ENCODE measurements at regions not wholly inside any gene's neighbourhood (a gene's known extent, or its start where the extent isn't known, plus 50 kb on each side); places are given as distances from the start of the nearest gene placed in this dataset.
A peak's percentile ranks its signal among the peaks of the same experiment; 100 is the strongest.

GRCh38 chr2:122507261-122507660, 751.8 kb downstream of the TSN start:
- H3K9me3 Mint-ChIP-seq (ENCODE audit: unreplicated experiment): no peaks in the 10 kb centered on the region
- H3K4me1 Mint-ChIP-seq (ENCODE audit: insufficient read depth, unreplicated experiment): peaks cover 5% of the 10 kb centered on the region
- TF ChIP-seq CTCF (IDR thresholded peaks at IDR 0.05; ENCODE audit: unreplicated experiment): no peak
- ChIA-PET CTCF (no interaction called here), POLR2A (no interaction called here)
- no peaks in the 10 kb centered on the region for H3K36me3 Mint-ChIP-seq (ENCODE audit: insufficient read depth, unreplicated experiment)
- intact Hi-C loops (cut with micrococcal nuclease): no loop called here
- H3K27me3 Mint-ChIP-seq (ENCODE audit: insufficient read depth, unreplicated experiment): no peaks in the 10 kb centered on the region
- no peak for DNase-seq (ENCODE audit: unreplicated experiment)
- no peak overlapping the region for H3K4me3 Mint-ChIP-seq (ENCODE audit: unreplicated experiment)
- H3K27ac Mint-ChIP-seq (ENCODE audit: low read depth, unreplicated experiment): no peak overlapping the region
- BruUV-seq (replicated peaks): no TSS peak

GRCh38 chr2:122512091-122512490, 756.6 kb downstream of the TSN start:
- ChIA-PET POLR2A (interaction anchor here (1.0 kb wide), 1 partner anchor 10 kb away, joined by 3 read pairs; no protein-coding TSS in a partner anchor), CTCF (no interaction called here)
- no TSS peak for BruUV-seq (replicated peaks)
- DNase-seq (ENCODE audit: unreplicated experiment): no peak
- H3K27me3 Mint-ChIP-seq (ENCODE audit: insufficient read depth, unreplicated experiment): no peaks in the 10 kb centered on the region
- no peak for TF ChIP-seq CTCF (IDR thresholded peaks at IDR 0.05; ENCODE audit: unreplicated experiment)
- H3K36me3 Mint-ChIP-seq (ENCODE audit: insufficient read depth, unreplicated experiment): no peaks in the 10 kb centered on the region
- peaks cover 5% of the 10 kb centered on the region for H3K4me1 Mint-ChIP-seq (ENCODE audit: insufficient read depth, unreplicated experiment)
- intact Hi-C loops (cut with micrococcal nuclease): no loop called here
- no peaks in the 10 kb centered on the region for H3K9me3 Mint-ChIP-seq (ENCODE audit: unreplicated experiment)
- H3K4me3 Mint-ChIP-seq (ENCODE audit: unreplicated experiment): no peak overlapping the region
- H3K27ac Mint-ChIP-seq (ENCODE audit: low read depth, unreplicated experiment): no peak overlapping the region

- no peak for TF ChIP-seq CTCF (IDR thresholded peaks at IDR 0.05; ENCODE audit: unreplicated experiment)
- peak; percentile 46 for DNase-seq (ENCODE audit: unreplicated experiment)
- no peaks in the 10 kb centered on the region for H3K36me3 Mint-ChIP-seq (ENCODE audit: insufficient read depth, unreplicated experiment)
- H3K4me1 Mint-ChIP-seq (ENCODE audit: insufficient read depth, unreplicated experiment): peaks cover 2% of the 10 kb centered on the region
- intact Hi-C loops (cut with micrococcal nuclease): no loop called here
- ChIA-PET POLR2A (no interaction called here), CTCF (interaction anchor here (0.7 kb wide), 1 partner anchor 1394 kb away, joined by 3 read pairs; no protein-coding TSS in a partner anchor)
- no peak overlapping the region for H3K27ac Mint-ChIP-seq (ENCODE audit: low read depth, unreplicated experiment)
- H3K9me3 Mint-ChIP-seq (ENCODE audit: unreplicated experiment): no peaks in the 10 kb centered on the region
- no peak overlapping the region for H3K4me3 Mint-ChIP-seq (ENCODE audit: unreplicated experiment)
- no peaks in the 10 kb centered on the region for H3K27me3 Mint-ChIP-seq (ENCODE audit: insufficient read depth, unreplicated experiment)
- BruUV-seq (replicated peaks): no TSS peak
Observed at GRCh38 chr2:122514451-122514996, 759.1 kb downstream of the TSN start.

GRCh38 chr2:122515731-122516290, 760.4 kb downstream of the TSN start:
- ChIA-PET CTCF (interaction anchor here (0.9 kb wide), 1 partner anchor 65 kb away, joined by 3 read pairs; no protein-coding TSS in a partner anchor), POLR2A (no interaction called here)
- no peaks in the 10 kb centered on the region for H3K36me3 Mint-ChIP-seq (ENCODE audit: insufficient read depth, unreplicated experiment)
- H3K4me1 Mint-ChIP-seq (ENCODE audit: insufficient read depth, unreplicated experiment): peaks cover 9% of the 10 kb centered on the region
- no peak overlapping the region for H3K27ac Mint-ChIP-seq (ENCODE audit: low read depth, unreplicated experiment)
- no peak for TF ChIP-seq CTCF (IDR thresholded peaks at IDR 0.05; ENCODE audit: unreplicated experiment)
- H3K27me3 Mint-ChIP-seq (ENCODE audit: insufficient read depth, unreplicated experiment): no peaks in the 10 kb centered on the region
- H3K9me3 Mint-ChIP-seq (ENCODE audit: unreplicated experiment): no peaks in the 10 kb centered on the region
- DNase-seq (ENCODE audit: unreplicated experiment): no peak
- H3K4me3 Mint-ChIP-seq (ENCODE audit: unreplicated experiment): no peak overlapping the region
- BruUV-seq (replicated peaks): no TSS peak
- intact Hi-C loops (cut with micrococcal nuclease): no loop called here
